ENCODE measurements at regions not wholly inside any gene's neighbourhood (a gene's known extent, or its start where the extent isn't known, plus 50 kb on each side); places are given as distances from the start of the nearest gene placed in this dataset.

DNA sequence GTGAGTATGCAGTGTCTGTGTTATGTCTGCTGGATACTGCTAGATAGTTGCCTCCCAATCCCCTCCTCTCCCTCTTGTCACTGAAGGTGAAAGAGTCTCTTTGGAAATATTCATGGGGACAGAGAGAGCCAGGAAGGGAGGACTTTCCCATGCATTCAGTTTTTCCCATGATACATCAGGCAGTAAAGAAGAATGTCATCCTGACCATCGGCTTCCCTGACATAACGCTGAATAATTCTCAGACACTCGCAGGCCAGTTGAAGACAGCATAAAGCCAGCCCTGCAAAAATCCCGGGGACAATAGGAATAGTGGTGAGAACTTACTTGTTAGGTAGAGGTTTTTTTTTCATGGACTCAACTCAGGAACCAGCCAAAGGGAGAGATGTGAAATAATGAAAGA lies 58.1 kb downstream of the KLF4 start:
- DNase-seq (no peak), ATAC-seq (no peak)

DNA sequence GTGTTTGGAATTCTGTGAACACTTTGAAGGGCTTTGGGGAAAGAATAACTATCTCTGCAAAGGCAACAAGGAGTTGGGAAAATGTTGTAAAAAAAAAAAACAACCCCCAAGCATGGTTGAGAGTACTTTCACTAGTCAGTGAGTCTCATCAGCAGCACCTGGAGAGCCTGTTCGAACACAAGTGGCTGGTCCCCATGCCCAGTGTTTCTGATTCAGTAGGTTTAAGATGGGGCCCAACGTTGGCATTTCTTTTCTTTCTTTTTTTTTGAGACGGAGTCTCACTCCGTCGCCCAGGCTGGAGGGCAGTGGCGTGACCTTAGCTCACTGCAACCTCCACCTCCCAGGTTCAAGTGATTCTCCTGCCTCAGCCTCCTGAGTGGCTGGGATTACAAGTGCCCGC lies 59.5 kb downstream of the KLF4 start:
- ATAC-seq (no peak), DNase-seq (no peak)

DNA sequence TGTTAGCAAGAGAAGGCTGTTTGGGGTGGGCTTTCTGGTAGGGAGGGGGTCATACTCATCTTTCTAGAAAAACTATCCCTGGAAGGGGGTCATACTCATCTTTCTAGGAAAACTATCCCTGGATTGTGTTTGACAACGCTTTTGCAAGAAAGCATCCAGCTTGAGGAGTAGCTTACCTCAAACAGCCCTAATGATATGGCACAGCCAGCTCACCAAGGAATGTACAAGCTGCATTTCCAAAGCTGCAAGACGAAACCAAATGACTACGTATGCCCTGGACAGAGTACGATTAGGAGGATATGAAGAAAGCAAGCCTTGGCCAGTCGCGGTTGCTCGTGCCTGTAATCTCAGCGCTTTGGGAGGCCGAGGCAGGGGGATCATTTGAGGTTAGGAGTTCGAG lies 63.4 kb downstream of the KLF4 start:
- ATAC-seq (no peak), DNase-seq (no peak)

DNA sequence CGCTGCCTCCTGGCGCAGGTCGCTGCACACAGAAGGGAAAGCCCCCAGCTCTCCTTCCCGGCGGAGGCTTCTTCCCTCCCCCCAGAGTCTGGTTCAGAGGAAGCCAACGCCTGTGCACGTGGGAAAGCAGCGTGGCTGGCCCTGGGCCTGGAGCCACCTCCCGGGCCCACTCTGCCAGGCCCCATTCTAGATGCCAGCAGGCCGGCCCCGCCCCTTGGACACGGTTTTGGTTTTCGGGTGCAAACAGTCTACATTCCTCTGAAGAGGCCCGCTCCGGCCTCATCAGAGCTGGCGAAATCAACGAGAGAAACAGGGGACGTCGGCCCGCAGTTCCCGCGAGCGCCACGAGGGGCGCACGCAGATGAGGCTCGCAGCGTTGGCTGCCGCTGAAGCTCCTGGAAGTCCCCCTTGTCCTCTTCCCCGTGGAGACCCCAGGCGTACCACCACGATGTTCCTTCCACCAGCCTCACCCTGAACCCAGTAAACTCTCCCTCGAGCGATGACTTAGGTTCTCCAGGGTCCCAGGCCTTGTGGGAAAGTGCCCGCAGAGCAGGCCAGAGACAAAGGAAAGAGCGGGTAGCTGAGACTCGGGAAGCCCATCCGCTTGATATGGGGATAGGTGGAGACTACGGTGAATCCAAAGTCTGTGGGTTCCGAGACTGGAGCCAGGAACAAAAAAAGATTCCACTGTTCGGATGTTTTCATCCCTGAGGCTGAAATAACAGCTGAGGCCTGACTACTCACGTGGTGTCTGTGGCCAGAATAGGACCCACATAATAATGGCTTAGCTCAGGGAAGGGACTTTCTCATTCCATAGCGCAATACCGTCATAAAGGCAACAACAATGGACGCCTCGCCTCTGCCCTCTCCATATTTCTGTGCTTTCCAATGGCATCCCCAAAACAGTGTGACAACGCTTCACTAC lies 64.2 kb downstream of the KLF4 start:
- peak; percentile 73 for DNase-seq
- peak; percentile 81 for ATAC-seq

DNA sequence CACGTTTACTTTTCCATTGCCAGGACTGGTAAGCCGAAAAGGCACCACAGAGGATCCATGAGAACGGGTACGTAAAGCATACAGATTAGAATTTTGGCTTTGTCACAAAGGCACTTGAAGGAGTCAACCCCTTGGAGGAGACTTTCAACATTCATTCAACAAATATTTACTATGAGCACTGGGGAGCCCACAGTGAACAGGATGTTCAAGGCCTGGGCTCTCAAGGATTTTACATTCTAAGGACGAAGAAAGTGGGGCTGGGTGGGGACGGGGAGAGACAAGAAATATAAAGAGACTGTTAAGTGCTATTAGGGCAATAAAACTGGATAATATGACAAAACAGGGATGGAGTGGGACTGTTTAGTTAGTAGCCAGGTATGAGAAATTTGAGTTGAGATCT lies 66.0 kb downstream of the KLF4 start:
- DNase-seq, result no peak

DNA sequence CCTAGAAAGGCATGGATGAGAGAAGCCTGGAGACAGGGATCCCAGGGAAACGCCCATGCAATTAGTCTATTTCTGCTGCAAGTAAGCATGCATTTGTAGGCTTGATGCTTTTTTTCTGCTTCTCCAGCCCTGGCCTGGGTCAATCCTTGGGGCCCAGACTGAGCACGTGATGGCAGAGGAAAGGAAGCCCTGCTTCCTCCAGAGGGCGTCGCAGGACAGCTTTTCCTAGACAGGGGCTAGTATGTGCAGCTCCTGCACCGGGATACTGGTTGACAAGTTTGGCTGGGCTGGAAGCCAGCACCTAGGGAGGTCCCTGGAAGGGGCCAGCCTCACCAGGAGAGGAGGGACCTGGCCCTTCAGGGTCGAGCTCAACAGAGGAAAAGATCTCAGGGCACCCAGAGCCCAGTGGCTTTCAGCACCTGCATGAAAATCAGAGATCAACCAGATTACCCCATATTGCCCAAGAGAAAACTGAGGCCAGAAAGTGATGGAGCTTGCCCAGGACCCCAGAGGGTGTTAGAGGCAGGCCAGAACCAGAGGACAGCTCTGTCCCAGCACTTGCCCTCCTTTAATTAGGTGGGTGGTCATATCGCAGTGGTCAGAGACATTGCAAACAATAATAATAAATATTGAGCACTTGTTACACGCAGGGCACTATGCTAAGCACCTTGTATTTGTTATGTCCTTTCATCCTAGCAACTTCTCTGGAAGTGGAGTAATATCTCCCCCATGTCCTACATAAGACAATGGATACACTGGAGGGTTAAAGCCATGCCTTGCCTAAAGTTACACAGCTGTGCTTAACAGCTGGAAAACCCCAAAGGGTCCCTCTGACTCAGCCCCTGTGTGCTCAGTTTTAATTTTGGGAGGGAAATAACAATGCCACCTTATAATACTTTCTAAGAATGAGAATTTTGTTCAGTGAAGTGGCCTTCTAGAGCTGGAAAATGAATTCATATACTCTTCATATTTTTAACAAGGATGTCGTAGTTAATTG lies 67.1 kb downstream of the KLF4 start:
- no peak for ATAC-seq
- peak; percentile 38 for DNase-seq

More for the DNA sequence above, 66.0 kb downstream of the KLF4 start:
- no peak for ATAC-seq

DNA sequence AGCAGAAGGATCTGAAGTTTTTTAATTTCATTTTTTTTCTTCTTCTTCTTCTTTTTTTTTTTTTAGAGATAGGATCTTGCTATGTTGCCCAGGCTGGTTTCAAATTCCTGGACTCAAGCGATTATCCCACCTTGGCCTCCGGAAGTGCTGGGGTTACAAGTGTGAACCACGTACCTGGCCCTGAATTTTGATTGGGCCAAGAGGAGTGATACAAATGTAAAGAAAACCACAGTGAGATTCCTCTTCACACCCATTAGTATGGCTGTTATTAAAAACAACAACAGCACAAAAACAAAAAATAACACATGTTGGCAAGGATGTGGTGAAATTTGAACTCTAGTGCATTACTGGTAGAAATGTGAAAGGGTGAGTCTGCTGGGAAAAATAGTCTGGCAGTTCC lies 79.1 kb downstream of the KLF4 start:
- no peak for ATAC-seq
- DNase-seq, result no peak

DNA sequence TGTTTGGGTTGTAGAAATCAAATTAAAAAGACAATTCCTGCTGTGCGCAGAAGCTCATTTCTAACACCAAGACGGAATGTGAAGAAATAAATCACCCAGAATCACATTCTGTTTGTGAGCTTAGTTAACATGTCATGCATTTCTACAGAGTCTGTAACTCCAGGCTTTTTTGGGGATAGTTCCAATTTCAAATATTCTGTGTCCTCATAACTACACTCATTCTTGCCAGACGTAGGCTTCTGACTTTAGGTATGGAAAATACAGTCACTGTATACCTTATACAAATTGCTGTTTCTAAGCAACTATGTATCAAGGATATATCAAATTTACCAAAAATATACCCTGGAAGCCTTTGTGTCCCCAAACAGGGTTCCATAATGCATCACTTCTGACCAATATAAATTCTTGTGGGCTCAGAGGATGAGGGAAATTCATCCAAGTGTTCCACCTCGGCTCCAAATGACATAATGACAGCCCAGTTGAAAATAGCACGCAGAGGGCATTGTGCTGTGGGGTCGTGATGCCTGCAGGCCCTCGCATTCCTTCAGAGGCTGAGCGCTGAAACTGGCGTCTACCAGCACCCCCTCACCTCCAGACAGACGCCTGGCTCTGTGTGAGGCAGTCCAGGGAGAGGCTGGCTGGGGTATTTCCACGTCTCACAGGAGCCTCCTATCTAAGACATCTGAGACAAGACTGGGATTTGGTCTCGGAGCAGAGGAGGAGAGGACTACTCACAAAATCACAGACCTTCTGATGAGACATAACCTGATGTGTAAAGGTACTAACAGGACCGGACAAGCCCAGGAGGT lies 79.8 kb downstream of the KLF4 start:
- ATAC-seq (no peak), DNase-seq (no peak)

DNA sequence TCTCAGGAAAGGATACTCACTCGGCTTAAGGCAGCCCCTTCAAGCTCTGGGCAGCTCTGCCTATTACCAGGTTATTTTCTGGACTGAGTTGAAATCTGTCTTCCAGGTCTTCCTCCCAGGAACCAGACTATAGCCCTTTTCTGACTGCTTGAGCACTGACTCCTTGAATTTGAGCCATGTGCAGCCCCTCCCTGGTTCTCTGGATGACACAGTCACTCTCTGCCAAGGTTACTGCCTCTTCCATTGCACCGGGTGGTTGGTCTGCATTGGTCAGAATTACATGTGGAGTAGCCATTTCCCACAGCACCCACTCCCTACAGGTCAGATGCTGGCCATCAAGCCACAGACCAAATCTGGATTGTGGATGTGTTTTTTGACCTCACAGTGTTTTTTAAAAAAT lies 81.9 kb downstream of the KLF4 start:
- DNase-seq, result no peak
- no peak for ATAC-seq

DNA sequence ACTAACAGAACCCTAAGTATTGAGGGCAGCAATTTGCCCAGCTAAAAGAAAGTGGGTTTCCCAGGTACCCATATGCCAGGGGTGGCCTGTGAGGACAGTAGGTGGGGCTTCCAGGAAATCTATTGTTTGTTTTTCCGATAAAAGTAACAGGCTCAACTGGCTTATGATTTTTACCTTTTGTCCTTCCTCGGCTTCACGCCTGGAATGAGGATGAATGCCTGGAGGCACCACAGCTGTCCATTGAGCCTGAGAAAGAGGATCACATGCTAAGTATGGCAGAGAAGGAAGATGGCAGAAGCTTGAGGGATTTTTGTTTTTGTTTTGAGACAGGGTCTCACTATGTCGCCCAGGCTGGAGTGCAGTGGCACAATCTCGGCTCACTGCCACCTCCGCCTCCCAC lies 84.1 kb downstream of the KLF4 start:
- no peak for DNase-seq
- ATAC-seq, result no peak

DNA sequence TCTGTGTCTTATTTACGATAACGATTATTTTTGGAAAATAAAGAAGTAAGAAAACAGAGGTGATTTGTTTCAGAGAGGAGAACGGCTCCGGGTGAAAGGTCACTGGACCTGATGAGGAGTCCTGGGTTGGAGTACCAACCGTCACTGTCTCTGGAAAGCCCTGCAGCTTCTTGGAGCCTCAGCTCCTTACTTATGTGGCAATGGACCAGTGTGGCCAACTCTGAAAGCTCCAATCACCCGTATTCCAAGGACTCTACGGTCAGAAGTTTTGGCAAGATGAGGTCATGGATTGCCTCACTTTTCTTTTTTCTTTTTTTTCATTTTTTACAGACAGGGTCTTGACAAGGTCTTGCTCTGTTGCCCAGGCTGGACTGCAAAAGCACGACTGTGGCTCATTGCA lies 84.8 kb downstream of the KLF4 start:
- DNase-seq (no peak), ATAC-seq (no peak)

DNA sequence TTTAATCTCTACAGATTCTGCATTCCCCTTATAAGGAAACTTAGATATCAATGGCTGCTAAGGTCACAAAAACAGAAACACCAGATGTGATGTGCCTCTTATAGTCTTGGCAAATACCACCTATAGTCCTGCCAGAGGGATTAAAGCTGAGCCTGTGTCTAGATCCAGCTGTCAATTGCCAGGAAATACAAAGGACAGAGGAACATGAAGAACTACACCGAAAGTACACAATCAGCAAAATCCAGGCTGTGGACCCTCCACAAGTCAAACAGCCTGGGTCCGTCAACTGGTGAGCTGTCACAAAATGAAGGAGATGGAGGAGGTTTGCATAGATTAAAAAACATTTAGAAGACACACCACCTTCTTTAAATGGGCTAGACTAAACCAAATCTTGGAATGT lies 85.4 kb downstream of the KLF4 start:
- ATAC-seq (no peak), DNase-seq (no peak)

DNA sequence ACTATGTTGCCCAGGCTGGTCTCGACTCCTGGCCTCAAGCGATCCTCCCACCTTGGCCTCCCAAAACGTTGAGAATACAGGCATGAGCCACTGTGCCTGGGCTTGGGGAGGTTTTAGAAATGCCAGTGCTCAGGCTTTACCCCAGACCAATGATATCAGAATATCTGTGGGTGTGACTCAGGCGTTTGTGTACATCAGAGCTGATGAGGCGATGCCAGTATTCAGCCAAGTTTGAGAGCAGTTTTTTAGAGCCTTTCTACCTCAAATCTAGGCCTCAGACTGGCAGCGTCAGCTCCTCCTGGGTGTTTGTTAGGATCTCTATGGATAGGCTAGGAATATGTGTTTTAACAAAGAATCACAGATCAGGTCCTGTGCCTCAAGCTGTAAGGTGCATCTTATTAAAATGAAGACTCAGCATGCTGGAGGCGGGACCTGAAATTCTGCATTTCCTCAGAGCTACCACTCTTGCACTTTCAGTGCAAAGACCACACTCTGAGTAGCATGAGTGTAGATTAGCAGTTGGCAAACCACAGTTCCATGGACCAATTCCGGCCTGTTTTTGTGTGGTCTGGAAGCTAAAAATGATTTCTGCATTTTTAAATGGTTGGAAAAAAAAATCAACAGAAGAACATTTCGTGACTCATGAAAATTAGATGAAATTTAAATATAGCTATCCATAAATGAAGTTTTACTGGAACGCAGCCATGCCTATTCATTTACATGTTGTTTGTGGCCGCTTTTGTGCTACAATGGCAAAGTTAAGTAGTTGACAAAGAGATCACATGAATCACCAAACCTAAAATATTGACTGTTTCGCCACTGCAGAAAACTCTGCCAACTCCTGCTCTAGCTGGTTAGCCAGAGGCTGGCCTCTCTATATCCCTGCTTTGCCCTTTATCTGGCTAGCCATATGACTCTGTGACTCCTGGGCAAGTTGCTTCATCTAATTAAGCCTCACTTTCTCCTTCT lies 92.2 kb downstream of the KLF4 start:
- no peak for ATAC-seq
- no peak for DNase-seq

DNA sequence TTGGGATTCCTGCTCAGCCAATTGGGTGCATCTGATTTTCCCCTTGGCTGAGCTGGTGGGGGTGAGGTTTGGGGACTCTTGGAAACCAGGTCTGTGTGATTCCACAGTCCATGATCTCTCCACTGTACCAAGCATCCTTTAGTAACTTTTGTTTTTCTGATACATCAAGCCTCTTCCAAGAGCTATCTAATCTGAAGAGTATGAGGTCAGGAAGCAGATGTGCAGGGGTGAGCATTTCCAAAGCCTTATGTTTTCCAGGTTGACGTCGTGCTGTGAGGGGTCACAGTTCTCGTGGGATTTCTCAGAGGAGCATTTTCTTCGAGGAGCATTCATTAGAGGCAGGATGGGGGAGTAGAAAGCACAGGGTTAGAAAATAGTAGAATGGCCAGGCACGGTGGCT lies 95.3 kb downstream of the KLF4 start:
- ATAC-seq, result no peak
- DNase-seq, result no peak

DNA sequence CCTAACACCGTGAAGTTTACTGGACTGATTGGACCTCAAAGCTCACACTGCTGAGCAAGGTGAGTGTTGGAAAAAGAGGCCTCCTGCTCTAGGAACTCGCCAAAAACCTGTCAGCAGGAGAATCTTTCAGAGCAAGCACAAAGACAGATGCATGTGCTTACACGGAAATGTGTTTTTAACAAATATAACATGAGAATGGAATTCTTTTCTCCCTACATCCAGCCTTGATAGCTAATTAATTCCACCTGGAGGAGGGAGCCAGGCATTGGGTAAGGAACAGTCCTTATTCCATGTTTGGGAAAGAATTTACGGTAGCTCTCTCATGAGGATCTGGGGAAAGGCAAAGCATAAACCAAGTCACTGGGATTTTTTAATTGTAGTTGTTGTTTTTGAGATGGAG lies 98.8 kb downstream of the KLF4 start:
- DNase-seq, result no peak
- ATAC-seq, result no peak

DNA sequence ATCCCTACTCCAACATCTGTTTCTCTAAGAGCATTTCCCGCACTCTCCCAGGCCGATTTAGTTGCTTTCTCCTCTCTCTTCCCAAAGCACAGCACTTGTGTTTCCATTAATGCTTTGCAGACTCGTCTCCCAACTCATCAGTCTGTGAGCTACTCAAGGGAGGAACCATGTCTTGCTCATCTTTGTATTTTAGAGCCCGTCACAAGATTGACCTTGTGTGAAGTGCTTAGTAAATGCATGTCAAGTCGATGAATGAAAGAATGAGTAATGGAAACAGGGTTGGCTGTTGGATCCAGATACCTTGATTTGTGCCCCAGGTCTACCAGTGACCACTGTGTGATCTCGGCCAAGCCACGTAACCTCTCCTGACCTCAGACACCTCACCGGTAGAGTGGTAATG lies 99.3 kb downstream of the KLF4 start:
- no peak for ATAC-seq
- no peak for DNase-seq

DNA sequence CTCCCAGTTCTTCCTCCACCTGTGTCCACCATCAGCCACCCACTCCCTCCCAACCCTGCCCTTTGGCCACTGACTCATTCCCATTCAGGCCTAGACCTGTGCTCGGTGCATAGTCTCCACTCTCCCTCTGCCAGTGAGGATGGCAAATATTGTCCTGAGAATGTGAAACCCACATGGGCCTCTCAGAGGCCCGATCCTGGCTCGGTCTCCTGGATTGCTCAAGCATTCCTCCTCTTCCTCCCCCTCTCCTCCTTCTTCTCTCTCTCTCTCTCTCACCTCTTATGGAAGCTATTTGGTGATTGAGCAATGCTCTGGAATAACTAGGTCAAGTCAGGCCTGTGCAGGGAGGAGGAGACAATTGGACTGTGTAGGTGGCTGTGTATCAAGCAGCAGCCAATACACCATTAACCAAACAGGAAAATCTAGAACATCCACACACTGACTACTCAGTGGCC lies 99.9 kb downstream of the KLF4 start:
- ATAC-seq (no peak), DNase-seq (no peak)

DNA sequence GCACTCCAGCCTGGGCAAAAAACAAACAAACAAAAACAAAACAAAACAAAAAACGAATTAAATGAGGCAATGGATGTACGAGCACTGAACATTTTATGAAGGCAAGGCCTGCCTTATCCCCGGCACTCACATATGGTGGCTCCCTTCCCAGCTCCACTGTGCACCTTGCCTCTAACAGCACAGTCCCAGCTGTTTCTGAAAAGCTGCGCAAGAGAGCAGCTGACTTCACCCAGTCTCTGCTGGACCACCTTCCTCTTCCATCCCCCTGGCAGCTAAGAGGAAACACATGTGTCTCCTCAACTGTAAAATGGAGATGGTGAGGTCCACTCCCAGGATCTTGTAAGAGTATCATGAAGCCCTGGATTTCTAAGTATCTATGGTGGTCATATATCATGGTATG lies 100.7 kb downstream of the KLF4 start:
- peak; percentile 19 for ATAC-seq
- DNase-seq, result no peak

DNA sequence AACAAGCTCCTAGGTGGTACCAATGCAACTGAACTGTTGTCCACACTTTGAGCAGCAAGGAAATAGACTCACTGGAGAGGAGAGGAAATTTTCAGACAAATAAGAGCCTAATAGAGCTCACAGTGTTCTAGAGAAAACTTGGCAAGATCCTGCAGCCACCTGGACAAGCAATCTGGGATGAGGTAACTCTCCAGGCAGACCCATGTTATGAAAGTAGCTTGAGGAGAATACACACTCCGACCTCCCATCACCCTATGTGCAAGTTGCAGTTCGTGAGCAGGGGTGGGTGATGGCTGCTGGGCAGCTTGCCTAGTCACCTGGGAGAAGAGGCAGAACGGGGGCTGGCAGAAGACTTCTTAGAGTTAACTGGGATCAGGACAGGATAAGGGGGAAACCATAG lies 102.2 kb downstream of the KLF4 start:
- ATAC-seq, result no peak
- DNase-seq, result no peak

DNA sequence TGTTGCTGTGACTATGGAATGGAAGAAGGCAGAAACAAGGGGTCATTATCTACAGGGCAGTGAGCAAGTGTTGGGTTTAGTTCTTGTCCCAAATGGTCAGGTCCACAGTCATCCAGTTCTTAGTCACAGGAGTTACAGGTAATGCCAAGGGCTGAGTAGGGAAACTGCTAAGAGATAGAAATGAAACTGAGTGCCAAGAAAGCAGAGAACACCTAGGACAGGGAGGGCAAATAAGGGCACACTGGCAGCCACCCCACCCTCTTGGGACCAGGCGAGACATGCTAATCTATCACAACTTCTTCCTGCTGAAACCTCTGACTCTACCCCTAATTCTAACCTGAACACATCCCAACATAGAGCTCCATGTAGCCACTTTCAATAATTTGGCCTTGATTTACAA lies 103.2 kb downstream of the KLF4 start:
- DNase-seq (no peak), ATAC-seq (no peak)
